ENCODE measurements at regions not wholly inside any gene's neighbourhood (a gene's known extent, or its start where the extent isn't known, plus 50 kb on each side); places are given as distances from the start of the nearest gene placed in this dataset.

- no peak for DNase-seq (ENCODE audit: low read depth)
- no peak overlapping the region for H3K4me3 ChIP-seq (ENCODE audit: low read depth, low read length)
- no peak for TF ChIP-seq CTCF (IDR thresholded peaks at IDR 0.05; ENCODE audit: insufficient read depth, low read length)
Observed at GRCh38 chr6:106761160-106761559, 131.8 kb downstream of the QRSL1 start.

- DNase-seq (ENCODE audit: low read depth), result no peak
- TF ChIP-seq CTCF (IDR thresholded peaks at IDR 0.05; ENCODE audit: insufficient read depth, low read length), result no peak
- H3K4me3 ChIP-seq (ENCODE audit: low read depth, low read length), result no peak overlapping the region
Observed at GRCh38 chr6:106759112-106759511, 129.7 kb downstream of the QRSL1 start.

- TF ChIP-seq CTCF (IDR thresholded peaks at IDR 0.05; ENCODE audit: insufficient read depth, low read length), result no peak
- H3K4me3 ChIP-seq (ENCODE audit: low read depth, low read length), result no peak overlapping the region
- DNase-seq (ENCODE audit: low read depth), result no peak
Observed at GRCh38 chr6:106757722-106758467, 128.5 kb downstream of the QRSL1 start.

GRCh38 chr6:106757267-106757666 lies 127.9 kb downstream of the QRSL1 start:
- DNase-seq (ENCODE audit: low read depth), result no peak
- TF ChIP-seq CTCF (IDR thresholded peaks at IDR 0.05; ENCODE audit: insufficient read depth, low read length), result no peak
- H3K4me3 ChIP-seq (ENCODE audit: low read depth, low read length), result no peak overlapping the region

- no peak for DNase-seq (ENCODE audit: low read depth)
- H3K4me3 ChIP-seq (ENCODE audit: low read depth, low read length), result no peak overlapping the region
- no peak for TF ChIP-seq CTCF (IDR thresholded peaks at IDR 0.05; ENCODE audit: insufficient read depth, low read length)
Observed at GRCh38 chr6:106754215-106754614, 124.8 kb downstream of the QRSL1 start.

- no peak overlapping the region for H3K4me3 ChIP-seq (ENCODE audit: low read depth, low read length)
- no peak for TF ChIP-seq CTCF (IDR thresholded peaks at IDR 0.05; ENCODE audit: insufficient read depth, low read length)
- no peak for DNase-seq (ENCODE audit: low read depth)
Observed at GRCh38 chr6:106752641-106753040, 123.3 kb downstream of the QRSL1 start.
